Memory B cell (primary cell): ENCODE measurements at regions not wholly inside any gene's neighbourhood (a gene's known extent, or its start where the extent isn't known, plus 50 kb on each side); places are given as distances from the start of the nearest gene placed in this dataset.

Experiments used
- ATAC-seq: fragments of 150-1000 bp; cut with Tn5 transposase; 2 replicates; pipeline ENCODE4 v1.10.0; 2021; ENCODE audit warnings: low read depth, mild to moderate bottlenecking, moderate library complexity
- DNase-seq, 2 donors: peaks; one replicate each; pipeline ENCODE4 v3.0.0; 2022; ENCODE audit warnings: low spot score in 2 of 2
- H3K27ac Mint-ChIP-seq: one replicate; pipeline ENCODE4 v1.8.0; 2022; ENCODE audit warnings: mild to moderate bottlenecking, moderate library complexity, mixed read lengths
- H3K27me3 Mint-ChIP-seq: one replicate; pipeline ENCODE4 v1.8.0; 2022; ENCODE audit warnings: mixed read lengths
- H3K36me3 Mint-ChIP-seq: one replicate; pipeline ENCODE4 v1.8.0; 2022; ENCODE audit warnings: mild to moderate bottlenecking, mixed read lengths
- H3K4me1 Mint-ChIP-seq: one replicate; pipeline ENCODE4 v1.8.0; 2022; ENCODE audit warnings: mixed read lengths
- H3K4me3 Mint-ChIP-seq: one replicate; pipeline ENCODE4 v1.8.0; 2022; ENCODE audit warnings: mild to moderate bottlenecking, moderate library complexity, mixed read lengths
- H3K9me3 Mint-ChIP-seq: one replicate; pipeline ENCODE4 v1.8.0; 2022; ENCODE audit warnings: mixed read lengths

DNA sequence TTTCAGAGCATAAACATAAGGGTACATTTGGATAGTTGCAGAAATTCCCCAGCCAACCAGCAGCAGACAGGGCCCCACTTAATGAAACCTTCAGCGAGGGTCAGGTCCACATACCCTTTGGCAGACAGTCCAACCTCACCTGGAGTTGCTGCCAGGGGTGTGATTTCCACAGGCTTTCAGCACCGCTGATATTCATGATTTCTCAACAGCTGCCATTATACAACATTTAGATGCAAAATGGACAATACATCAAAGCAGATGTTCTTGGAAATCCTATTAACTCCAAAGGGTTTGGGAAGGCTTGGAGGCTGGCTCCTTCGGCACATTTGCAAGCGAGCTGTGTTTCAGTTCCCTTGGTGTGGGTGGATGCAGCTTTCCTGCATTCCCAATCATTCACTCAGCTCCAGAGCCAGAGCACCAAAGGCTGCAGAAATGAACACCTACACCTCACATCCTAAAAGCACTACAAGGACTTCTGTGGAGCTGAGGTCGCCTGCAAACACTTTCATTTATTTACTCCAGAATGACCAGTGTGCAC, 147.2 kb upstream of the VSTM2B start:
- ATAC-seq (no peak), DNase-seq (no peak)
- Mint-ChIP-seq H3K27me3 (peaks cover 1% of the 10 kb centered on the region), H3K4me3 (no peak overlapping the region), H3K4me1 (no peaks in the 10 kb centered on the region), H3K9me3 (peaks cover 1% of the 10 kb centered on the region), H3K27ac (no peak overlapping the region), H3K36me3 (no peaks in the 10 kb centered on the region)

- ATAC-seq = no peak
Observed at GRCh38 chr19:29379257-29380021, 146.4 kb upstream of the VSTM2B start.

GRCh38 chr19:29380581-29380980, 145.2 kb upstream of the VSTM2B start:
- no peak for ATAC-seq
- Mint-ChIP-seq H3K27me3 (peaks cover 1% of the 10 kb centered on the region), H3K27ac (no peak overlapping the region), H3K4me3 (no peak overlapping the region), H3K9me3 (peaks cover 1% of the 10 kb centered on the region), H3K36me3 (no peaks in the 10 kb centered on the region), H3K4me1 (no peaks in the 10 kb centered on the region)
- DNase-seq = no peak

More at GRCh38 chr19:29379257-29380021, 146.4 kb upstream of the VSTM2B start:
- no peak overlapping the region for H3K27ac Mint-ChIP-seq
- peaks cover 1% of the 10 kb centered on the region for H3K27me3 Mint-ChIP-seq
- H3K9me3 Mint-ChIP-seq = peaks cover 1% of the 10 kb centered on the region
- H3K4me1 Mint-ChIP-seq = no peaks in the 10 kb centered on the region
- DNase-seq = no peak
- no peaks in the 10 kb centered on the region for H3K36me3 Mint-ChIP-seq
- no peak overlapping the region for H3K4me3 Mint-ChIP-seq

- Mint-ChIP-seq H3K27ac (no peak overlapping the region), H3K4me3 (no peak overlapping the region), H3K4me1 (no peaks in the 10 kb centered on the region), H3K27me3 (no peaks in the 10 kb centered on the region), H3K9me3 (peaks cover 1% of the 10 kb centered on the region), H3K36me3 (no peaks in the 10 kb centered on the region)
- DNase-seq (no peak), ATAC-seq (no peak)
Observed at GRCh38 chr19:29381353-29382203, 144.2 kb upstream of the VSTM2B start.

GRCh38 chr19:29383696-29384095, 142.1 kb upstream of the VSTM2B start:
- H3K27me3 Mint-ChIP-seq = no peaks in the 10 kb centered on the region
- no peak overlapping the region for H3K4me3 Mint-ChIP-seq
- H3K36me3 Mint-ChIP-seq = no peaks in the 10 kb centered on the region
- ATAC-seq = no peak
- peaks cover 2% of the 10 kb centered on the region for H3K9me3 Mint-ChIP-seq
- H3K4me1 Mint-ChIP-seq = no peaks in the 10 kb centered on the region
- no peak for DNase-seq
- H3K27ac Mint-ChIP-seq = no peak overlapping the region

DNA sequence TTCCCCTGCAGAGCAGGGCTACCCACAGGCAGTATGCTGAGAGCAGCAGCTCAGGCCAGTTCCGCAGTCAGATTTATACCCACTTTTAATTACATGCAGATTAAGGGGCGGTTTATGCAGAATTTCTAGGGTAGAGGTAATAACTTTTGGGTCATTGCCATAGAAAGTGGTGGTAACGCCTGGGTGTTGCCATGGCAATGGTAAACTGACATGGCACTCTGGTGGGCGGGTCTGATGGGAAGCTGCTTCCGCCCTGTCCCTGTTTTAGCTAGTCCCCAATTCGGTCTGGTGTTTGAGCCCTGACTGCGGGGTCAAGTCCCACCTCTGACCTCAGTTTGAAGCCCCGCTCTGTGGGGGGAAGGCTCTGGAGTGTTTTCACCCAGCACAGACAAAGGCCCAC, 141.1 kb upstream of the VSTM2B start:
- Mint-ChIP-seq H3K4me1 (no peaks in the 10 kb centered on the region), H3K4me3 (no peak overlapping the region), H3K27ac (no peak overlapping the region), H3K9me3 (peaks cover 3% of the 10 kb centered on the region), H3K36me3 (no peaks in the 10 kb centered on the region), H3K27me3 (no peaks in the 10 kb centered on the region)
- DNase-seq (no peak), ATAC-seq (no peak)

GRCh38 chr19:29385191-29385795, 140.5 kb upstream of the VSTM2B start:
- Mint-ChIP-seq H3K9me3 (peaks cover 5% of the 10 kb centered on the region), H3K4me3 (no peak overlapping the region), H3K4me1 (no peaks in the 10 kb centered on the region), H3K27me3 (no peaks in the 10 kb centered on the region), H3K27ac (no peak overlapping the region), H3K36me3 (no peaks in the 10 kb centered on the region)
- ATAC-seq (no peak), DNase-seq (no peak)

GRCh38 chr19:29386970-29387369, 138.8 kb upstream of the VSTM2B start:
- Mint-ChIP-seq H3K27ac (no peak overlapping the region), H3K27me3 (no peaks in the 10 kb centered on the region), H3K36me3 (no peaks in the 10 kb centered on the region), H3K9me3 (peaks cover 15% of the 10 kb centered on the region), H3K4me3 (no peak overlapping the region), H3K4me1 (no peaks in the 10 kb centered on the region)
- ATAC-seq (no peak), DNase-seq (no peak)

- no peak for DNase-seq
- ATAC-seq = no peak
- Mint-ChIP-seq H3K4me1 (no peaks in the 10 kb centered on the region), H3K4me3 (no peak overlapping the region), H3K27me3 (no peaks in the 10 kb centered on the region), H3K36me3 (no peaks in the 10 kb centered on the region), H3K9me3 (peaks cover 15% of the 10 kb centered on the region), H3K27ac (no peak overlapping the region)
Observed at GRCh38 chr19:29387586-29387985, 138.2 kb upstream of the VSTM2B start.

DNA sequence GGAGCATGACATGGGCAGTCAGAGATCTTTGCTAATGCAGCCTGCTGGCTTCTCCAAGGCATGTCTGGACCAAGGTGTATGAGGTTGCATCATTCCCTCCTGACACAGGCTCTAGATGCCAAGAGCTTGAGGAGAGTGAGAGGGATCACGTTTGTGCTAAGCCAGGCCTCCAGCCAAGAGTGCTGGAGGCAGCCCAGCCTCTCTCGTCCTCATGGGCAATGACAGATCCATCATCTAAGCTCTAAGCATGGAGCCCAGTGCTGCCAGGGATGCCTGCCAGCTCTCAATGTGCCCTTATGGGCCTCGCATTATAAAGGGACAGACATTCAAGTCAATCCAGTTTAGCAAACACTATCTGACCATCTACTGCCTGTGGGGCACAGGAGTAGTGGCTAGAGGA, 136.3 kb upstream of the VSTM2B start:
- no peaks in the 10 kb centered on the region for H3K4me1 Mint-ChIP-seq
- H3K4me3 Mint-ChIP-seq = no peak overlapping the region
- no peaks in the 10 kb centered on the region for H3K27me3 Mint-ChIP-seq
- H3K9me3 Mint-ChIP-seq = peaks cover 17% of the 10 kb centered on the region
- ATAC-seq = no peak
- H3K27ac Mint-ChIP-seq = no peak overlapping the region
- DNase-seq = no peak
- no peaks in the 10 kb centered on the region for H3K36me3 Mint-ChIP-seq

DNA sequence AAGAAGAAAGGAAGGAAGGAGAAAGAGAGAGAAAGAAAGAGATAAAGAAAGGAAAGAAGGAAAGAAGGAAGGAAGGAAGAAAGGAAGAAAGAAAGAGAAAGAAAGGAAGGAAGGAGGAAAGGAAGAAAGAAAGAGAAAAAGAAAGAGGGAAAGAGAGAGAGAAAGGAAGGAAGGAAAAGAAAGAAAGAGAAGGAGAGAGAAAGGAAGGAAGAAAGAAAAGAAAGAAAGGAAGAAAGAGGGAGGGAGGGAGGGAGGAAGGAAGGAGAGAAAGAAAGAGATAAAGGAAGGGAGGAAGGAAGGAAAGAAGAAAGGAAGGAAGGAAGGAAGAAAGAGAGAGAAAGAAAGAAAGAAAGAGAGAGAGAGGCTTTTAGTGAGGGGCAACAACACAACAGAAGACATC, 135.1 kb upstream of the VSTM2B start:
- Mint-ChIP-seq H3K36me3 (no peaks in the 10 kb centered on the region), H3K4me3 (no peak overlapping the region), H3K27ac (no peak overlapping the region), H3K27me3 (no peaks in the 10 kb centered on the region), H3K9me3 (peaks cover 17% of the 10 kb centered on the region), H3K4me1 (no peaks in the 10 kb centered on the region)
- ATAC-seq (no peak), DNase-seq (no peak)

DNA sequence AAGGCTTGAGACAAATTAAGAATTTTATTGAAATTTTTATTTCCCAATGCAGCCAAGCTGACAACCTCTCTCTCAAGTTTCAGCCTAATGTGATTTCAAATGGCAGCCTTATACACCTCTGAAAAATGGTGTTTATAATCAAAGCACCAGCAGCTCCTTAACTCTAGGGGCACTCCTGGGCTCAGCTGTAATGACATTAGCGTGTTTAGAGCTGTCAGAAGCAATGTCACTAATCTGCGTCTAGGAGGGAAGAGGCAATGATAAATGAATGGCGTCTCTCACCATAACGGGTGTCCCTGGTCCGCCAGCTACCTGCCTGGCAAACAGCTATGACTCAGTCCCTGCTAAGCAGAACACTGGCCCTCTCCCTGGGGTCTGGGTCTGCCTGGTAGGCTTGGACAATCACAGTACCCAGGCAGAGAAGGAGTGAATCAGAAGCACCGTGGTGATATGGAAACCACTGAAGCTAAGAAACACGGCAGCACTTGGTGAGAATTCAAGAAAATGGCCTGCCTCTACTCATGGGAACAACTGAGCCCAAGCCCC, 131.8 kb upstream of the VSTM2B start:
- H3K27ac Mint-ChIP-seq = no peak overlapping the region
- ATAC-seq = no peak
- no peaks in the 10 kb centered on the region for H3K27me3 Mint-ChIP-seq

GRCh38 chr19:29395111-29395733, 130.6 kb upstream of the VSTM2B start:
- Mint-ChIP-seq H3K27ac (no peak overlapping the region), H3K9me3 (peaks cover 16% of the 10 kb centered on the region), H3K4me1 (no peaks in the 10 kb centered on the region), H3K4me3 (no peak overlapping the region), H3K36me3 (no peaks in the 10 kb centered on the region), H3K27me3 (no peaks in the 10 kb centered on the region)
- no peak for ATAC-seq
- no peak for DNase-seq

More for the DNA sequence above, 131.8 kb upstream of the VSTM2B start:
- no peak for DNase-seq
- Mint-ChIP-seq H3K4me1 (no peaks in the 10 kb centered on the region), H3K36me3 (no peaks in the 10 kb centered on the region), H3K9me3 (peaks cover 14% of the 10 kb centered on the region), H3K4me3 (no peak overlapping the region)
